ENCODE measurements at regions not wholly inside any gene's neighbourhood (a gene's known extent, or its start where the extent isn't known, plus 50 kb on each side); places are given as distances from the start of the nearest gene placed in this dataset.

GRCh38 chr3:107962946-107963345 lies 127.9 kb downstream of the CD47 start:
- no peak overlapping the region for H3K27ac ChIP-seq
- no peaks in the 10 kb centered on the region for H3K9me3 ChIP-seq
- 58 to 71% (median 67%) methylated on average over 3 of the region's 3 CpGs for WGBS, 3 donors
- H3K27me3 ChIP-seq, result no peaks in the 10 kb centered on the region
- intact Hi-C loops (cut with DNase I), result no loop called here
- H3K4me1 ChIP-seq (ENCODE audit: insufficient read depth), result peaks cover under 1% of the 10 kb centered on the region
- TF ChIP-seq POLR2A (IDR thresholded peaks at IDR 0.05) (no peak), EP300 (IDR thresholded peaks at IDR 0.05) (no peak), CTCF (IDR thresholded peaks at IDR 0.05) (no peak)
- no peaks in the 10 kb centered on the region for H3K36me3 ChIP-seq
- DNase-seq, result no peak
- no peak overlapping the region for H3K4me3 ChIP-seq

- no peak for DNase-seq
- no peaks in the 10 kb centered on the region for H3K36me3 ChIP-seq
- TF ChIP-seq CTCF (IDR thresholded peaks at IDR 0.05) (no peak), POLR2A (IDR thresholded peaks at IDR 0.05) (no peak), EP300 (IDR thresholded peaks at IDR 0.05) (no peak)
- no peak overlapping the region for H3K4me3 ChIP-seq
- H3K9me3 ChIP-seq, result no peaks in the 10 kb centered on the region
- WGBS, 3 donors, result 91 to 94% (median 94%) methylated on average over 4 of the region's 4 CpGs
- H3K4me1 ChIP-seq (ENCODE audit: insufficient read depth), result peaks cover 2% of the 10 kb centered on the region
- no peaks in the 10 kb centered on the region for H3K27me3 ChIP-seq
- intact Hi-C loops (cut with DNase I), result no loop called here
- H3K27ac ChIP-seq, result no peak overlapping the region
These were observed 128.8 kb downstream of the CD47 start for GRCh38 chr3:107962037-107962436.

DNA sequence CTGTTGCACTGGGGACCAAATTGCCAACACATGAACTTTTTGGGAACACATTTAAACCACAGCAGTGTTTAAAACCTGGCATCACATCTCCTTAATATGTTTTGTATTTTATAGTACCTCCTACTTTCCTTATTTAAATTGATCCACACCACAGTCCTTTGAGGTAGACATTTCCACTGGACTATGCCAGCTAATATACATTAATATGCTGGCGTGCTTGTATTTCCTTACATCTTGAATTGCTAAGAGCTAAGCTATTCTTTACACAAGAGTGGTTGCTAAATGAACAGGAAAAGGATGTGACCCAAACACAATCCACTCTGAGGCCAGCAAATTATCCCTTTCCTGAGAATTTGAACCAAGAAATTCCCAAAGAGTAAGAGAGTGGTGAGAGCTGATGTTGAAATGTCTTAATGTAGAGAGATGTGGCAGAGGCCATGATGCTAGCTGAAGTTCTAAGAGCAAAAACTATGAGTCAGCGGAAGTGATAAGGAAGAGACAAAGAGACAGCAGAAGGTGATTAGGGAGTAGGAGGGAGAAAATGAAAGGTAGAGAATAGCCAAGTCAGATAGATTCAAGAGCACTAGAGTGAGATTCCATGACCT lies 131.2 kb downstream of the CD47 start:
- no peak for TF ChIP-seq CTCF (IDR thresholded peaks at IDR 0.05)
- no peak for TF ChIP-seq POLR2A (IDR thresholded peaks at IDR 0.05)
- no peak for TF ChIP-seq EP300 (IDR thresholded peaks at IDR 0.05)
- Histone ChIP-seq H3K27ac (no peak overlapping the region), H3K36me3 (no peaks in the 10 kb centered on the region), H3K27me3 (no peaks in the 10 kb centered on the region), H3K4me1 (ENCODE audit: insufficient read depth) (peaks cover 4% of the 10 kb centered on the region), H3K9me3 (no peaks in the 10 kb centered on the region), H3K4me3 (no peak overlapping the region)
- intact Hi-C loops (cut with DNase I), result no loop called here
- WGBS, 3 donors, result 87 to 96% (median 90%) methylated on average over 2 of the region's 2 CpGs
- DNase-seq, result no peak

DNA sequence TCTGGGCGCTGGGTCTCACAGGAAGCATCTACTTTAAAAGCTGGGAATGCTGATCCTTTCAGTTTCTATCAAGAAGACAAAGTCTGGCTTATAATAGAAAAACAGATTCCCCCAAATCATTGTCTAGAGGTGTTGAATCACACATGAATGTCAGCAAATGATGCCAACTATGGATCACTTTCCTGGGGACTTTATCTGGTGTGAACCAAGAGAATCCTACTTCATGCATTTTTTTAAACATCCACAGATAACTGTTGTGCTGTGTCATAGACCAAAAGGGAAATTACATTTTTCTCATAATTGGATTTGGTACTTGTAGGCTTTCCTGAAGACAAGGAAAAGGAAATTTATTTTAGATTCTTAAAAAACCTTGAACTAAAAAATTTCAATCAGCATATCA lies 132.7 kb downstream of the CD47 start:
- no peak for DNase-seq
- no peak for TF ChIP-seq CTCF (IDR thresholded peaks at IDR 0.05)
- TF ChIP-seq EP300 (IDR thresholded peaks at IDR 0.05), result no peak
- no peak for TF ChIP-seq POLR2A (IDR thresholded peaks at IDR 0.05)
- H3K27me3 ChIP-seq, result no peaks in the 10 kb centered on the region
- 59 to 72% (median 63%) methylated on average over 1 of the region's 1 CpG for WGBS, 3 donors
- peaks cover 4% of the 10 kb centered on the region for H3K4me1 ChIP-seq (ENCODE audit: insufficient read depth)
- H3K27ac ChIP-seq, result peak overlapping the region in 1 of 2 donors; percentile 62
- H3K4me3 ChIP-seq, result no peak overlapping the region
- H3K36me3 ChIP-seq, result no peaks in the 10 kb centered on the region
- intact Hi-C loops (cut with DNase I), result no loop called here
- no peaks in the 10 kb centered on the region for H3K9me3 ChIP-seq
